NCI-H82 treated with DMSO at 0.1 percent for 48 hours (cell line): ENCODE measurements at regions not wholly inside any gene's neighbourhood (a gene's known extent, or its start where the extent isn't known, plus 50 kb on each side); places are given as distances from the start of the nearest gene placed in this dataset.

Experiments used
- DNase-seq: peaks from one replicate; lab custom pipeline; 2025; ENCODE audit not compliant: unreplicated experiment; lab: John Stamatoyannopoulos, UW

DNA sequence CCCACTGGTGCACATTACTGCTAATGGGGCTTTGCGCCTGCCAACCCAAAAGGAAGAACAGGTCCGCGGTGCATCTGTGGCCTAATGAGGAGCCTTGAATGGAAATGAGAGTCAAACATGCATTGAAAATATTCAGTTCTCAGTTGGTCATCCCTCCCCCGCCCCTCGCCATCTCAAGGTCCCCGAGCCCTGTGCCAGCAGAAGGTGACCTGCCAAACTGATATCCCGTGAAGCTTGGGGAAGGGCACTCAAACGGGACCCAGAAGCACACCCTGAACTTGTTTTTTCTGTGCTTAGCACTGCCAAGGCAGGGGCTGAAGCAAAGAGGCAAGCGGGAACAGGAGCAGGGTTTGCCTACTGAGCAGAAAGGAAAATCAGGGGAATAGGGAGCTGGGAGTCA lies 67.9 kb upstream of the ZNF648 start:
- DNase-seq, result no peak

DNA sequence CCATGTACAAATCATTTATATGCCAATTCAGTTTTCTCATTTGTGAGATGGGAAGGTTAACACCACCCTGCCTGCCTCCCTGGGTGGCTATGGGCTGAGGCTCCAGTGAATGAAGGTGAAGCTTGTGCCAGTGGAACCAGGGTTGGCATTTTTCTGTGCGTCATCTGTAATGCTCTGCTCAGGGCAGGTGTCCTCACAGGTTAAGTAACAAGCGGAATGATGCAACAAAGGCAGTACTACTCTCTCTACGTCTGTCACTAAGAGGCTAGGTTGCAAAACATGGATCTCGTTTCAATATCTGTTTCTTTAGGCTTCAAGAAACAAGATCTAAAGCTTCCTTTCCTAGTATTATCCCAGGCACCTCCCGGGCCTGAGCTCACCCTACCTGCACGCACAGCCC lies 67.0 kb upstream of the ZNF648 start:
- DNase-seq, result no peak

GRCh38 chr1:182127656-182128055 lies 66.1 kb upstream of the ZNF648 start:
- DNase-seq, result no peak

DNA sequence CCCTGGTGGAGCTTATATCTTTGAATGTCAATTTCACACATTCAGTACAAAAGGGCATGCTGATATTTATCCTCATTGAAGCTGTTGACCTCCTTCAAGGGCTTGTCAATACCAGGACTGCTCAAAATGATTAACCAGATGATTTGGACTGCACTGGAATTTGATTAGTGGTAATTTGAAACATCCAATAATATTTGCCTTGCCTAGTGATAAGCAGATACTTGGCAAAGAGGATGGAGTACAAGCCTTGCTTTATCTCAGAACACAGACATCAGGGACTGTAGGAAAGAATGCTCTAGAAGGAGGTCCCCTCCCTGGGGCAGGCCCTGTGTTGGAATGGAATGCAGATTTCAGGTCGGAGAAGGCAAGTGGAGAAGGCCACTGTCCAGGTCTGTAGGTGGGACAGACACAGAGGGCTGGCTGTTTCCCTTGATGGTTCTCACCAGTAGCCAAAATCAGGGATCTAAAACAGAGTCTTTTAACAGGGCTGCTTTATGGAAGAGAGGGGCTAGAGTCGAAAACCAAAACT lies 64.8 kb upstream of the ZNF648 start:
- DNase-seq, result no peak

DNA sequence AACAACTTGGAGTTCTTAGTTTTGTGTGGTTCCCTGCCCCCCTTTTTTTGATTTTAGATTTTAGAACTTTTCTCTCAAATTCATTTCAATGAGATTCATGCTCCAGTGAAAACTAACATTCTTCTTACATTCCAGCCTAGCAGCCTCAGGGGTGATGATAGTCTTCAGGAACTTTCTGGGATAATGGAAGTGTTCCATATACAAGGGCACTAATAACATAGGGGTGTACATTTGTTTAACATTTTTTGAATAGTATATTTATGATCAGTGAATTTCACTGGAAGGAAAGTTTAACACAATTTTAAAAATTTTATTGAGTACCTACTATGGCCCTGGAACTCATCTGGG lies 61.4 kb upstream of the ZNF648 start:
- DNase-seq, result no peak

DNA sequence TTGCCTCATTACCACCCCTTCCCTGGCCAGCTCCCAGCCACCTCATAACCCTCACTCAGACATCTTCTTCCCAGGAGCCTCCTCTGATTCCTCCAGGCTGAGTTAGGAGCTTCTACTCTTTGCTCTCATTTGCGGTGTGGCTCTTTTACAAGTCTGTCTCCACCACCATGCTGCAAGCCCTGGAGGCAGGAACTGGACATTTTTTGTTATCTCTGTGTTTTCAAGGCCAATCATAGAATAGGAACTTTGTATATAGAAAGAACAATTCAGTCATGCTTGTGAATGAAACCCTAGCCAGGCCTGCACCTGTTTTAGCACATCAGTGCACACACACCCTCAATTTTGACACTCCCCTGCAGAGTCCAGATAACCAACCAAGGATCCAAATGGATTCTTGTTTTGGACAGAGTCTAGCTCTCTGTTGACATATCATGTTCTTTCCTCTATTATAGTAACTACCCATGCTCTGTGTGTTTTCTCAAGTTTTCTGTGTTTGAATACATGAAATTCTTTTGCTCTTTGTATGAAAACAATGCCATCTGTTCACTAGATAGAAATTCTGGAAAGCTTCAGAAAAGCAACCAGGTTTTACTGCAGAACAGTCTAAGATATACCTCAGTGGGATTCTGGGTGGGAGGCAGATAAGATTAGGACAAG lies 60.9 kb upstream of the ZNF648 start:
- no peak for DNase-seq

GRCh38 chr1:182121787-182122186 lies 60.3 kb upstream of the ZNF648 start:
- DNase-seq, result no peak

GRCh38 chr1:182120411-182121258 lies 59.1 kb upstream of the ZNF648 start:
- DNase-seq, result no peak

GRCh38 chr1:182119631-182120030 lies 58.1 kb upstream of the ZNF648 start:
- DNase-seq, result no peak

DNA sequence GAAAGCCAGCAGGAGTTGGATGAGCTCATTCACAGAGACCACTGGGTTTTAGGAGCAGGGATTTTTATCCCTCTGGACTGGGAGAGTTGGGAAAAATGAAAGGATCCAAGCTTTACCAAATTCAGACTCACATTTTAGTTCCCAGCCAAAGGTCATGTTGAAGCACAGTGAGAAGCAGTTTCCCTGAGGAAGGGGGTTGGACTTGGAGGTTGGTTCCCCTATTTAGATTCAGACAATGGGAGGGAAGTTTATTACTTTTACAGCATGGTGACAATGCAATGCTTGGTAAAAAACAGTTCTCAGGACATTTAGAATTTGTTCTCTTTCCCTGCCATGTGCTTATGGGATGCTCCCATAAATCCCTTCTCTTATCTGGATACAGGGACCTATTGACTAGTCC lies 57.3 kb upstream of the ZNF648 start:
- no peak for DNase-seq

GRCh38 chr1:182114627-182115023 lies 53.1 kb upstream of the ZNF648 start:
- no peak for DNase-seq

DNA sequence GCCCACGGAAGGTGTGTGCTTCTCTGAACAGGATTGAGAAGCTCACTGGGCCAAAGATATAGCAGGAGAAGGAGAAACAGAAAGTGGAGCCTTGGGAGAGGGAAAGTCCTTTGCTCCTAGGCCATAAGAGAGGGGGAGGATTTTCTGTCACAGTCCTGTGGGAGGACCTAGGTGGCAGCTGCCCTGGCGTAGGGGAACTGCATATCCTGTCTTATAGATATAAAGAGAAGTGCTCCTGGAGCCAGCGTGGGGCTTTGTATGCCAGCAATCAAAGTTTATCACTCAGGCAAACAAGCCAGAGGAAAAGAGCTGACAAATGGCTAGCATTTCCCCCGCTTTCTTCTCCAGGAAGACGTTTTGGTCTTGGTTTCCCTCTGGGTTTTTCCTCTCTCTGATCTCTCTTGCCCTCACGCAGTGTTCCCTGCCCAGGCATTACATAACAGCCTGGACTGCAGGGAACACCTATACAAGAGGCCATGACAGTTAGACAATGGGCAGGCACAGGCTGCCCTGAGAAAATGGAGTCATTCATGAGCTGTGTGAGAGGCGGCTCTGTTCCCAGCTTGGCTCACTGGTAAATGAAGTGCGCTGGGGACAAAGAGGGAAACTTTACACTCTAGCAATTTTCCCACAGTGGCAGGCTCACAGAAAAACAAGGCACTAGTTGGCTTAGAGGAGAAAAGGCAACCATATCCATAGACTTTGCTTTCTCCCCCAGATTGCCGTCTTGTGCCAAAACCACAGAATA lies 52.5 kb upstream of the ZNF648 start:
- no peak for DNase-seq

GRCh38 chr1:182111496-182111895 lies 50.0 kb upstream of the ZNF648 start:
- DNase-seq, result no peak
